Thyroid gland (tissue), 4 donors: ENCODE measurements at regions not wholly inside any gene's neighbourhood (a gene's known extent, or its start where the extent isn't known, plus 50 kb on each side); places are given as distances from the start of the nearest gene placed in this dataset.

Experiments
- CTCF ChIP-seq, 6 experiments: fragments of 200-600 bp in 3 of 6; fragments of 450-650 bp in 3 of 6; sonication (generic) in 3 of 6; IDR thresholded peaks; one replicate each; pipeline ENCODE4 v1.5.1; 2016 to 2019; ENCODE audit warnings: antibody characterized with exemption in 6 of 6, mild to moderate bottlenecking in 2 of 6, inconsistent platforms in 1 of 6, moderate library complexity in 1 of 6
- POLR2A ChIP-seq, 2 donors: fragments of 450-650 bp; IDR thresholded peaks; one replicate each; pipeline ENCODE4 v1.6.1; 2017; ENCODE audit warnings: antibody characterized with exemption in 2 of 2, mild to moderate bottlenecking in 2 of 2, moderate library complexity in 1 of 2

GRCh38 chr5:173494446-173494845 is 122.0 kb downstream of the BOD1 start:
- TF ChIP-seq CTCF (IDR thresholded peaks at IDR 0.05) (no peak), POLR2A (IDR thresholded peaks at IDR 0.05) (no peak)
